Type B pancreatic cell (in vitro differentiated cells): ENCODE measurements at regions not wholly inside any gene's neighbourhood (a gene's known extent, or its start where the extent isn't known, plus 50 kb on each side); places are given as distances from the start of the nearest gene placed in this dataset.

Experiments
- DNase-seq: peaks from one replicate; pipeline ENCODE4 v3.0.0; 2021; ENCODE audit warnings: mixed read lengths; ENCODE audit not compliant: unreplicated experiment; ENCODE audit errors: extremely low spot score
- H3K27ac Mint-ChIP-seq: 2 replicates; pipeline ENCODE4 v1.8.0; 2021; ENCODE audit warnings: mild to moderate bottlenecking, mixed read lengths
- H3K27me3 Mint-ChIP-seq: 2 replicates; pipeline ENCODE4 v1.8.0; 2021; ENCODE audit warnings: mixed read lengths
- H3K36me3 Mint-ChIP-seq: 2 replicates; pipeline ENCODE4 v1.8.0; 2021; ENCODE audit warnings: mixed read lengths
- H3K4me1 Mint-ChIP-seq: one replicate; pipeline ENCODE4 v1.8.0; 2021; ENCODE audit warnings: mixed read lengths; ENCODE audit not compliant: unreplicated experiment
- H3K4me3 Mint-ChIP-seq: 2 replicates; pipeline ENCODE4 v1.8.0; 2021; ENCODE audit warnings: mild to moderate bottlenecking, mixed read lengths
- H3K9me3 Mint-ChIP-seq: 2 replicates; pipeline ENCODE4 v1.8.0; 2021; ENCODE audit warnings: mixed read lengths
- TF ChIP-seq, protein P1 (sequence below): fragments of 200-600 bp; sonication (generic); conservative IDR thresholded peaks from 2 replicates; pipeline ENCODE4 v1.5.0; 2021; ENCODE audit warnings: antibody characterized with exemption, mild to moderate bottlenecking

GRCh38 chr13:30359991-30360390, 52.6 kb upstream of the KATNAL1 start:
- Mint-ChIP-seq H3K9me3 (no peaks in the 10 kb centered on the region), H3K27ac (no peak overlapping the region), H3K27me3 (no peaks in the 10 kb centered on the region), H3K4me1 (peaks cover 22% of the 10 kb centered on the region), H3K36me3 (no peaks in the 10 kb centered on the region), H3K4me3 (no peak overlapping the region)
- no peak for DNase-seq
- TF ChIP-seq, protein P1, sequence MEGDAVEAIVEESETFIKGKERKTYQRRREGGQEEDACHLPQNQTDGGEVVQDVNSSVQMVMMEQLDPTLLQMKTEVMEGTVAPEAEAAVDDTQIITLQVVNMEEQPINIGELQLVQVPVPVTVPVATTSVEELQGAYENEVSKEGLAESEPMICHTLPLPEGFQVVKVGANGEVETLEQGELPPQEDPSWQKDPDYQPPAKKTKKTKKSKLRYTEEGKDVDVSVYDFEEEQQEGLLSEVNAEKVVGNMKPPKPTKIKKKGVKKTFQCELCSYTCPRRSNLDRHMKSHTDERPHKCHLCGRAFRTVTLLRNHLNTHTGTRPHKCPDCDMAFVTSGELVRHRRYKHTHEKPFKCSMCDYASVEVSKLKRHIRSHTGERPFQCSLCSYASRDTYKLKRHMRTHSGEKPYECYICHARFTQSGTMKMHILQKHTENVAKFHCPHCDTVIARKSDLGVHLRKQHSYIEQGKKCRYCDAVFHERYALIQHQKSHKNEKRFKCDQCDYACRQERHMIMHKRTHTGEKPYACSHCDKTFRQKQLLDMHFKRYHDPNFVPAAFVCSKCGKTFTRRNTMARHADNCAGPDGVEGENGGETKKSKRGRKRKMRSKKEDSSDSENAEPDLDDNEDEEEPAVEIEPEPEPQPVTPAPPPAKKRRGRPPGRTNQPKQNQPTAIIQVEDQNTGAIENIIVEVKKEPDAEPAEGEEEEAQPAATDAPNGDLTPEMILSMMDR = no peak

DNA sequence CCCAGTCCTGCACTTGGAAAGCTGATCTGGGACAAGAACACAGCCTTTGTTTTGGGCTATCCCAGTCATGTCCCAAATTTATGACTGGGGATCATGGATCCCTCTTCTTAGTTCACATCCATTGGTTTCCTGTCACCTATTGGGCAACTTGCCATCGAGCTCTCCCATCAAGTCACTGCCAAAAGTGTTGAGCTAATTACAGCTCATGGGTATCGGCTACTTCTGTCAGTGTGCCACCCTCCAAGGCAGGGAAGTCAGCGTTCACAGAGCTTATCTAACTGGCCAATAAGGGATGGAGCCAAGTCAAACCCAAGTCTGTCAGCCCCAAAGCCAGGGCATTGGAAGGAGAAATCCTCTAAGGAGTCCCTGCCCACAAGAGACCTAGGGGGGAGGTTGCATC, 53.2 kb upstream of the KATNAL1 start:
- Mint-ChIP-seq H3K36me3 (no peaks in the 10 kb centered on the region), H3K4me3 (no peak overlapping the region), H3K4me1 (peaks cover 20% of the 10 kb centered on the region), H3K27me3 (no peaks in the 10 kb centered on the region), H3K27ac (no peak overlapping the region), H3K9me3 (no peaks in the 10 kb centered on the region)
- TF ChIP-seq, protein P1 = no peak
- no peak for DNase-seq

DNA sequence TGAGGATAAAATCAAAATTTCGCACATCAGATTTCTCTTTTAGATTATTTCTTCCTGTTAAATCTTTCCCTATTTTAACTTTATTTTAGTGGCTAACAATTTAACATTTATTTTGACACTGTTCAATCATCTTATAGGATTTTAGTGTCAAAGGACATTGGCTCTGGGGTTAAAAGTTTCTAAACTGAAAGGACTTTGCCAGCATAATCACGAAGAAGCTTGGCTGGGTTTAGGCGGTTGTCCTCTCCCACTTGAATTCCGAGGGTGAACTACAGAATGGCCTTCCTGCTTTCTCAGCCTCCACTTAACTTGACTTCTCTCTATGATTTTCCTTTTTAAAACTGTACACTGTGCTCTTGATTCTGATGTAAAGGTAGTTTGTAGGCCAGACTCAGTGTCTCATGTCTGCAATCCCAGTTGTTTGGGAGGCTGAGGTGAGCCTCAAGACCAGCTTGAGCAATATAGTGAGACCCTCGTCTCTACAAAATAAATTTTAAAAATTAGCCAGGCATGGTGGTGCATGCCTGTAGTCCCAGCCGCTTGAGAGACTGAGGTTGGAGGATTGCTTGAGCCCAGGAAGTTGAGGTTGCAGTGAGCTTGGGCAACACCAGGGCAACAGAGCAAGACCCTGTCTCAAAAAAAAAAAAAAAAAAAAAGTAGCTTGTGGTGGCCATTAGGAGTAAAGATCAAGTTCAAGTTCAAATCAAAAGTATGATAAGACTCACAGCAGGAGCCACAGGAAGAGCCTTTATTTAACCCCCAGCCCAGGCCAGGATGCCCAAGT, 54.8 kb upstream of the KATNAL1 start:
- Mint-ChIP-seq H3K4me1 (peaks cover 19% of the 10 kb centered on the region), H3K9me3 (no peaks in the 10 kb centered on the region), H3K36me3 (no peaks in the 10 kb centered on the region), H3K27me3 (no peaks in the 10 kb centered on the region), H3K27ac (no peak overlapping the region), H3K4me3 (no peak overlapping the region)
- DNase-seq = no peak
- TF ChIP-seq, protein P1 = no peak

DNA sequence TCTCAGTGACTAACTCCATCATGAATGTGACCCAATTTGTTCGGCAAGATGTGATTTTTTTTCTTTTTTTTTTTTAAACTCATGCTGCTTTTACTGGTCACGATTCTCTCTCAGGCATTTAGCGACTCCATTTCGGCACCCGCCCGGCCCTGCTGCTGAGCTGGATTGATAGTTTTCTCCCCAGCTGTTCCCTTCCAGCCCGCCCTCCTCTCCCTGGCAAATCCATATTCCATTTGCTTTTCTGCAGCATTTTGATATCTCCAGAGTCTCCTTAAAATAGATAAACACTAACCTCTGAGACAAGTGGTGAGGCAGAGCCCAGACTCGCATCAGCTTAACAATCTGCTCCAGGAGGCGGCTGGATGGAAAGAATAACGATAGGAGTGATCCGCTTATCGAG, 55.5 kb upstream of the KATNAL1 start:
- Mint-ChIP-seq H3K4me3 (no peak overlapping the region), H3K27me3 (no peaks in the 10 kb centered on the region), H3K27ac (no peak overlapping the region), H3K9me3 (no peaks in the 10 kb centered on the region), H3K4me1 (peaks cover 19% of the 10 kb centered on the region), H3K36me3 (no peaks in the 10 kb centered on the region)
- TF ChIP-seq, protein P1 = no peak
- DNase-seq = no peak

- Mint-ChIP-seq H3K4me3 (no peak overlapping the region), H3K27ac (no peak overlapping the region), H3K27me3 (no peaks in the 10 kb centered on the region), H3K4me1 (peaks cover 21% of the 10 kb centered on the region), H3K9me3 (no peaks in the 10 kb centered on the region), H3K36me3 (no peaks in the 10 kb centered on the region)
- TF ChIP-seq, protein P1 = no peak
- no peak for DNase-seq
Measured at GRCh38 chr13:30363725-30364124, 56.4 kb upstream of the KATNAL1 start.
